ENCODE measurements at regions not wholly inside any gene's neighbourhood (a gene's known extent, or its start where the extent isn't known, plus 50 kb on each side); places are given as distances from the start of the nearest gene placed in this dataset.

- TF ChIP-seq, protein P1, sequence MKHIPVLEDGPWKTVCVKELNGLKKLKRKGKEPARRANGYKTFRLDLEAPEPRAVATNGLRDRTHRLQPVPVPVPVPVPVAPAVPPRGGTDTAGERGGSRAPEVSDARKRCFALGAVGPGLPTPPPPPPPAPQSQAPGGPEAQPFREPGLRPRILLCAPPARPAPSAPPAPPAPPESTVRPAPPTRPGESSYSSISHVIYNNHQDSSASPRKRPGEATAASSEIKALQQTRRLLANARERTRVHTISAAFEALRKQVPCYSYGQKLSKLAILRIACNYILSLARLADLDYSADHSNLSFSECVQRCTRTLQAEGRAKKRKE (CRISPR knock-in tag; IDR thresholded peaks at IDR 0.05; ENCODE audit: low read depth), result no peak
These were observed 640.9 kb downstream of the SQOR start (continued) for GRCh38 chr15:46275701-46276100.

- DNase-seq (ENCODE audit: low read depth in 1 of 2, low spot score in 1 of 2) (no peak), ATAC-seq (no peak), FAIRE-seq (no peak)
- ChIA-PET CTCF (no interaction called here), POLR2A (no interaction called here)
- Histone ChIP-seq H3K9me3 (no peaks in the 10 kb centered on the region), H3K4me2 (no peak overlapping the region), H3K4me1 (no peaks in the 10 kb centered on the region), H3K27ac (no peak overlapping the region), H3K4me3 (no peak overlapping the region)
- TF ChIP-seq PHF8 (IDR thresholded peaks at IDR 0.05; ENCODE audit: borderline replicate concordance, low read depth) (no peak), HOXB5 (CRISPR knock-in tag; IDR thresholded peaks at IDR 0.05) (no peak), ZC3H11A (IDR thresholded peaks at IDR 0.05) (no peak), EHF (CRISPR knock-in tag; IDR thresholded peaks at IDR 0.05) (no peak), ZSCAN20 (CRISPR knock-in tag; IDR thresholded peaks at IDR 0.05) (no peak), MYC (IDR thresholded peaks at IDR 0.05; ENCODE audit: borderline replicate concordance, low read length) (no peak), SMC3 (IDR thresholded peaks at IDR 0.05) (no peak), MAZ (IDR thresholded peaks at IDR 0.05; ENCODE audit: borderline replicate concordance, low read depth, low read length) (no peak), ZFP36 (IDR thresholded peaks at IDR 0.05; ENCODE audit: borderline replicate concordance, partially characterized antibody) (no peak), RAD21 (conservative IDR thresholded peaks at IDR 0.05 in 1 of 2, IDR thresholded peaks at IDR 0.05 in 1 of 2) (no peak), CBX8 (IDR thresholded peaks at IDR 0.05) (no peak), ESRRA (IDR thresholded peaks at IDR 0.05; ENCODE audit: borderline replicate concordance, low read length) (no peak), FOXS1 (CRISPR knock-in tag; IDR thresholded peaks at IDR 0.05) (no peak), RARB (CRISPR knock-in tag; IDR thresholded peaks at IDR 0.05) (no peak), TFCP2L1 (CRISPR knock-in tag; IDR thresholded peaks at IDR 0.05) (no peak), NR3C1 (IDR thresholded peaks at IDR 0.05) (no peak), FOSB (CRISPR knock-in tag; IDR thresholded peaks at IDR 0.05) (no peak)
- TF ChIP-seq, protein P2, sequence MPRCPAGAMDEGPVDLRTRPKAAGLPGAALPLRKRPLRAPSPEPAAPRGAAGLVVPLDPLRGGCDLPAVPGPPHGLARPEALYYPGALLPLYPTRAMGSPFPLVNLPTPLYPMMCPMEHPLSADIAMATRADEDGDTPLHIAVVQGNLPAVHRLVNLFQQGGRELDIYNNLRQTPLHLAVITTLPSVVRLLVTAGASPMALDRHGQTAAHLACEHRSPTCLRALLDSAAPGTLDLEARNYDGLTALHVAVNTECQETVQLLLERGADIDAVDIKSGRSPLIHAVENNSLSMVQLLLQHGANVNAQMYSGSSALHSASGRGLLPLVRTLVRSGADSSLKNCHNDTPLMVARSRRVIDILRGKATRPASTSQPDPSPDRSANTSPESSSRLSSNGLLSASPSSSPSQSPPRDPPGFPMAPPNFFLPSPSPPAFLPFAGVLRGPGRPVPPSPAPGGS (IDR thresholded peaks at IDR 0.05), result no peak
- TF ChIP-seq, protein P3, sequence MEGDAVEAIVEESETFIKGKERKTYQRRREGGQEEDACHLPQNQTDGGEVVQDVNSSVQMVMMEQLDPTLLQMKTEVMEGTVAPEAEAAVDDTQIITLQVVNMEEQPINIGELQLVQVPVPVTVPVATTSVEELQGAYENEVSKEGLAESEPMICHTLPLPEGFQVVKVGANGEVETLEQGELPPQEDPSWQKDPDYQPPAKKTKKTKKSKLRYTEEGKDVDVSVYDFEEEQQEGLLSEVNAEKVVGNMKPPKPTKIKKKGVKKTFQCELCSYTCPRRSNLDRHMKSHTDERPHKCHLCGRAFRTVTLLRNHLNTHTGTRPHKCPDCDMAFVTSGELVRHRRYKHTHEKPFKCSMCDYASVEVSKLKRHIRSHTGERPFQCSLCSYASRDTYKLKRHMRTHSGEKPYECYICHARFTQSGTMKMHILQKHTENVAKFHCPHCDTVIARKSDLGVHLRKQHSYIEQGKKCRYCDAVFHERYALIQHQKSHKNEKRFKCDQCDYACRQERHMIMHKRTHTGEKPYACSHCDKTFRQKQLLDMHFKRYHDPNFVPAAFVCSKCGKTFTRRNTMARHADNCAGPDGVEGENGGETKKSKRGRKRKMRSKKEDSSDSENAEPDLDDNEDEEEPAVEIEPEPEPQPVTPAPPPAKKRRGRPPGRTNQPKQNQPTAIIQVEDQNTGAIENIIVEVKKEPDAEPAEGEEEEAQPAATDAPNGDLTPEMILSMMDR (IDR thresholded peaks at IDR 0.05), result no peak
These were observed 642.6 kb downstream of the SQOR start for GRCh38 chr15:46277451-46277850.

DNA sequence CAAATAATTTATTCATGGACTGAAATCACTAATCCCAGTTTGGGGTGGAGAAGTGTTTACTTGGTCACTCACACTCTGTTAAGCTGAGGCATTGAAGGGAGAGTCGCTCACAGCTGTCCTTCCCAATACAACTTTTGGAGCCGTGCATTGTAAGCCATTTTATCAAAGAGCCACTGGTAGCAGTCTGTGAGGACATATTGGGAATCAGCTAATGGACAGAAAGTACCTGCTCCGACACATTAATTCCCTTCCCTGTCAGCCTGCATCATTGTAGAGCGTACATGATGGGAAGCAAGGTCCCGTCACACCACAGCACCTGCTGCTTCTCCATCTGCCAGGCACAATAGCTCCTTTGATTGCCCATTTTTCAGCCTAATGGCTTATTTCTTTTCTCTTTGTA is 643.2 kb downstream of the SQOR start:
- Histone ChIP-seq H3K4me1 (no peaks in the 10 kb centered on the region), H3K4me2 (no peak overlapping the region), H3K9me3 (no peaks in the 10 kb centered on the region), H3K4me3 (no peak overlapping the region), H3K27ac (no peak overlapping the region)
- ChIA-PET POLR2A (no interaction called here), CTCF (interaction anchor here (0.7 kb wide), 1 partner anchor 133 kb away, joined by 3 read pairs; no protein-coding TSS in a partner anchor)
- WGBS (ENCODE audit: missing lambda C conversion rate), result 16% methylated on average over 5 of the region's 5 CpGs
- TF ChIP-seq KDM1A (IDR thresholded peaks at IDR 0.05; ENCODE audit: low read depth) (no peak), EHF (CRISPR knock-in tag; IDR thresholded peaks at IDR 0.05) (no peak), NPAS2 (CRISPR knock-in tag; IDR thresholded peaks at IDR 0.05; ENCODE audit: borderline replicate concordance) (no peak), HOXB5 (CRISPR knock-in tag; IDR thresholded peaks at IDR 0.05) (no peak), FOXS1 (CRISPR knock-in tag; IDR thresholded peaks at IDR 0.05) (no peak), RNF2 (IDR thresholded peaks at IDR 0.05; ENCODE audit: borderline replicate concordance, low read depth) (no peak)
- DNase-seq (ENCODE audit: low read depth in 1 of 2, low spot score in 1 of 2) (no peak), FAIRE-seq (no peak), ATAC-seq (no peak)

Measured in A549 (cell line).